NCI-H1694 (cell line): ENCODE measurements at regions not wholly inside any gene's neighbourhood (a gene's known extent, or its start where the extent isn't known, plus 50 kb on each side); places are given as distances from the start of the nearest gene placed in this dataset.
A peak's percentile ranks its signal among the peaks of the same experiment; 100 is the strongest.

Source experiments
- DNase-seq: peaks from one replicate; lab custom pipeline; 2025; lab: John Stamatoyannopoulos, UW

- DNase-seq: no peak
Observed at GRCh38 chr7:9981742-9982349, 991.8 kb upstream of the PHF14 start.

DNA sequence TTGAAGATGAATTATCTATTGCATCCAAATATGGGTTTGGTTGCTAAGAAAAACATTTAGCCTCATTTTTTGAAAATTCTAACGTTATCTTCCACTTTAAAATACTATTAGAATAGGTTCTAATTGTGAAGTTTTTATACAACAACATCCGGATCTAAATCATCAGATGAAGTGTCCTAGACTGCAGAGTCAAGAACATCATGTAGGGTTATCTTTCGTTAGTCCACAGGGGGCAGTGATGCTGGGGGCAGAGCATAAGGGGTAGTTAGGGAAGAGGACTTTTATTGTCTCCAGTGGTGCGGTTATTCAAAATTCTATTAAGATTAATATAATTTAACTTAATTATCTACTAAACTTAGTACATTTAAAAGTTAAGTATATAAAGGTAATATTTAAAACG is 990.6 kb upstream of the PHF14 start:
- no peak for DNase-seq

- no peak for DNase-seq
Observed at GRCh38 chr7:10015687-10016086, 958.0 kb upstream of the PHF14 start.

GRCh38 chr7:10022480-10022879 is 951.2 kb upstream of the PHF14 start:
- no peak for DNase-seq

DNA sequence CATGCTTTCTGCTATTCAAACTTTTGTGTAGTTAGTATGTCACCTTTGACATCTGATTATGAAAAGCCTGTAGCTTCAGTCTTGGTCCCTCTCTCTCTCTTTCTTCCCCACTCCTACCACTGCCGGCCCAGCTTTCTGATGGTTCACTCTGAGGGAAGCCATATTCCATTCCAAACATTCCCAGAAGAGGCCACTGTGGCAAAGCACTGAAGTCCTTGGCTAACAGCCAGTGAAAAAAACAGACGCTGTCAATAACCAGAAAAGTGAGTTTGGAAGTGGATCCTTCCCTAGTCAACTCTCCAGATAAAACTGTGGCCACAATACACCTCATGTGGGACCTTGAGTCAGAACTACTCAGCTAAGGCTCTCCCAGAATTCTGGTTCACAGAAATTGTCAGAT is 950.7 kb upstream of the PHF14 start:
- peak; percentile 7 for DNase-seq

- no peak for DNase-seq
Observed at GRCh38 chr7:10034843-10035556, 938.7 kb upstream of the PHF14 start.

DNA sequence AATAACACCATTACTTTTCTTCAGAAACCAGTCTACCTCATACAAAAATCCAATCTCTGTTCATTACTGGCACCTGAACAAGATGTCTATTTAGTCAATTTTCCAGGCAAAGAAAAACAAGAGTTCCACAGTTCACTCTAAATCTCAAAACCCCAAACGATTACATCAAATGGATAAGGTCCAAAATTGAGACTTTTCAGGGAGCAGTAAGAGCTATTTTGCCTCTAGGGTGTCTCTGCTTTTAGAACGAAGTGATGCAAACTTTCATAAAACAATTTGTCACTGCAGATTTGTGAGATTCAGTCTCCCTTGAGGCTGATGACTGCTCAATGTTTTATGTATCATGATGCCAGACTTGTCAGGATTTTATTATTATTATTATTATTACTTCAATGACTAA is 937.0 kb upstream of the PHF14 start:
- DNase-seq: no peak

DNA sequence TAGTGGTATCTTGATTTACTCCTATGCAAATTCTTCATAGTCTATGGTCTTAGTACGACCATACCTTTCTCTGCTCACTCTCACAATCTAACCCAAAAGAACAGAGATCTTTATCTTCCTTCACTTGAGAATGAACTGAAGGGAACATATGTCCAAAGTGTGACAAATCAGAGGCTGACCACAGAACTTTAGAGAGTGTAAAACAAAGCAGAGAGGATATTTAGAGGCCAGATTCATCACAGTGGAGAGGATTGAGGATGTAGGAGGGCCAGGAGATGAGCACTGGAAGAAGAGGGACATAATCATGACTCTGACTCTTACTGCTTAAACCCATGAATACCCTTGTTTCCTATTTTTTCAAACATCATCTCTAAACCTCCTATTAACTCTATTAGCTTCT is 935.3 kb upstream of the PHF14 start:
- no peak for DNase-seq

- DNase-seq: no peak
Observed at GRCh38 chr7:10040674-10041073, 933.0 kb upstream of the PHF14 start.

DNA sequence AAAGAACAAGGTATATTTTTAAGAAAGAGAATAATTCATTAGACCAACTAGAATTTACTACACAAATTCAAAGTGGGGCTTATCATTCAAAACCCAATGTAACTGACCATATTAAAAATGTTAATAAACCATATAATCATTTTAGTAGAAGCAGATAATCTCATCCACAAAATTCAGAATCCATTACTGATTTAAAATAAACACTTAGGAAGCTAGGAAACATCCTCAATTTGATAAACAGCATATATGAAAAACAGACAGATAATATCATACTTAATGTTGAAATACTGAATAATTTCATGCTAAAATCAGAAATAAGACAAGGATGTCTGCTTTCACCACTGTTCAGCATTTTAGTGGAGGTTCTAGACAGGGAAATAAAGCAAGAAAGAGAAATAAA is 902.8 kb upstream of the PHF14 start:
- no peak for DNase-seq

DNA sequence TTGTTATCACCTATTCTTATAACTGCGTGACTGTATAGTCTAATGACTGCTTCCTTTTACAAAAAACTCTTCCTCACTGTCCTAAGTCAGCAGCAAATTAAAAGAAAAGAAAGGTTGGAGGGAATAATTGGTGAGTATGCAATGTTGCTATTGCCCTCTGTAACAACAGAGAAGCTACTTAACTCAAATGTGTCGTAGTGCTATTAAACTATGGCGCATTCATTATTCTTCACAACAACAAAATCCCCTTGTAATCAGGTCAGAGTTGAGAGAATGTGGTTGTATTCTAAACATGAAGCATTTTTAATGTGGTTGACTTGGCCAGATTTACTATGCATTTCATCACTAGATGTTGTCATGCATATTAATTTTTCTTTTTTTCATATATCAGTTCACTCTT is 897.8 kb upstream of the PHF14 start:
- no peak for DNase-seq

GRCh38 chr7:10076660-10077300 is 896.9 kb upstream of the PHF14 start:
- DNase-seq: no peak

GRCh38 chr7:10079572-10079971 is 894.1 kb upstream of the PHF14 start:
- DNase-seq: no peak

DNA sequence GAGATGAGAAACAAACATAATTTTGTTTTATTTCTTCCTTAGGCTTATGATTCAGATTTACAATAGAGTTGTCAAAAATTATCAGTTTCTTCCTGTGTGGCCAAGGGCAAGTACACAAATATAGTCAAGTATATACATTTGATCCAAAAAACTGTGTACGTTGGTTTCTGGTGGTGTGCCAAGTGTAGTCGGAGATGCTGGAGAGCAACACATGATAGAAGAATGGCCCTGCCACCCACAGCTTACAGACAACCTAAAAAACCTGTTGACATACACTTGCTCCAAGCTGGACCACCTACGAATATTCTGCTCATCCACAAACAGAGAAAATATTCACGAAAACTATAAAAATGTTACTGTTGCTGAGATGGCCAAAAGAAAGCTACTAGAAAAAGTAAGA is 890.8 kb upstream of the PHF14 start:
- DNase-seq: no peak

- DNase-seq: no peak
Observed at GRCh38 chr7:10083766-10084165, 889.9 kb upstream of the PHF14 start.

GRCh38 chr7:10085231-10085630 is 888.4 kb upstream of the PHF14 start:
- no peak for DNase-seq

GRCh38 chr7:10100572-10100971 is 873.1 kb upstream of the PHF14 start:
- no peak for DNase-seq

DNA sequence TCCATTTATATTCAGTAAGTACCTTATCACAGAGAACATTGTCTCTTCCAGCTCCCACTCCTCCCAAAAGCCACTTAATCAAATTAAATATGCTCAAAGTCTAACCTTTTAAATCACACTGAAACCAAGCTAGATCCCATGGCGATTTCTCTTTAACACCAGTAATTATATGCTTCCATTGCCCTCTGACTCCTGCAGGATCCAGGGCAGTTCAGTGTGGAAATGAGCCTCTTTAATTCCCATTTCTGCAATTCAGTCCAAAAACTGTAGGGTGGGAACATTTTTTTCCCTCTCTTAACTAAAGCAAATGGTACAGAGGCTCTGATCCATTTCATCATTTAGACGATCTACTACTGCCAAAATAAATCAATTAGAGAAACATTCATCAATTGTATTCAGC is 872.3 kb upstream of the PHF14 start:
- DNase-seq: no peak

- DNase-seq: no peak
Observed at GRCh38 chr7:10104292-10104691, 869.4 kb upstream of the PHF14 start.

DNA sequence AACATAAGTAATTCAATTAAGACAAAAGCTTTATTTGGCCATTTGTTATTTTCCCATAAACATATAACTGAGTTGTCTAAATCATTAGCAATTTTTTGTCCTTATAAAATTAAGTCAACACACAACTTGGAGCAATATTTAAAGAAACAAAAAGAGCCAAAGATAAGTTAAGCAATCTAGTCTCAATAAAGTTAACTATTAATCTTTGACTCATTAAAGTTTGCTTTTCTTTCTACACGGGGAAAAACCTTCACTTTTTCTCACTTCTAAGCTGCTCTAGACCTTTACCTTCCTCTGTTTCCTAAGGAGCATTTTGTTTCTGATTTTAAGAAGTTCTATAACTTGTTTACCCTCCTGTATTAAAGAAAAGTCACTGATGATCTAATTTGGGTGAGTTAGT is 867.1 kb upstream of the PHF14 start:
- DNase-seq: no peak

- DNase-seq: no peak
Observed at GRCh38 chr7:10116511-10116910, 857.2 kb upstream of the PHF14 start.

GRCh38 chr7:10117815-10118214 is 855.9 kb upstream of the PHF14 start:
- DNase-seq: no peak

DNA sequence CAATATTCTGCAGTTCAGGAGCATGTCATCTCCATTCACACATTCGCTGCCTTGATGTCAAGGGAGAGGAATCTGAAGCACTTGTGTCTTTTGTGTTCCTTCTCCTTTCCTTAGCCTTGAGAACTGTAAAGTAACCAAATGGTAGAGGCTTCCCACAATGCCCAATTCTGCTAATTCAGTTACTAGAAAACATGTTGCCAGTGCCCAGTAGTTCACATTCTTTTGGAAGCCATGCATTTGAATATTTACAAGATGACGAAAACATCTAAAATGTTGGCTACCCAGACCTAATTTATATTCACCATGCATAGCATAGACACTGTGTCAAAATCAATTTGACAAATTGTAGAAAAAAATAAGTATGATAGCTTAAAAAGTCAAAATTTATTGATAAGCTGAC is 852.7 kb upstream of the PHF14 start:
- no peak for DNase-seq

- DNase-seq: no peak
Observed at GRCh38 chr7:10121631-10122030, 852.0 kb upstream of the PHF14 start.
